Muscle of leg (tissue), 3 donors: ENCODE measurements at regions not wholly inside any gene's neighbourhood (a gene's known extent, or its start where the extent isn't known, plus 50 kb on each side); places are given as distances from the start of the nearest gene placed in this dataset.

Source experiments
- DNase-seq: peaks from one replicate; pipeline ENCODE4 v3.0.0; 2013
- H3K27ac ChIP-seq: one replicate; pipeline ENCODE4 v1.5.1; 2013; ENCODE audit warnings: mild to moderate bottlenecking, low read length, control low read depth
- H3K27me3 ChIP-seq: one replicate; pipeline ENCODE4 v1.6.1; 2013; ENCODE audit warnings: low read length; ENCODE audit not compliant: control insufficient read depth, insufficient read depth
- H3K36me3 ChIP-seq: one replicate; pipeline ENCODE4 v1.6.1; 2013; ENCODE audit warnings: low read length; ENCODE audit not compliant: control insufficient read depth, insufficient read depth
- H3K4me1 ChIP-seq: one replicate; pipeline ENCODE4 v1.6.1; 2013; ENCODE audit warnings: low read length; ENCODE audit not compliant: control insufficient read depth, insufficient read depth
- H3K4me3 ChIP-seq: one replicate; pipeline ENCODE4 v1.5.1; 2013; ENCODE audit warnings: low read length, control low read depth
- H3K9me3 ChIP-seq: replicated peaks from 2 replicates; pipeline ENCODE4 v1.6.1; 2013; ENCODE audit warnings: low read depth, low read length; ENCODE audit not compliant: control insufficient read depth
- WGBS: methylation state at CpG from one replicate; pipeline ENCODE4 v1.1.5; 2013; ENCODE audit warnings: missing lambda C conversion rate; ENCODE audit not compliant: insufficient coverage; 5-methylcytosine and 5-hydroxymethylcytosine counted together

DNA sequence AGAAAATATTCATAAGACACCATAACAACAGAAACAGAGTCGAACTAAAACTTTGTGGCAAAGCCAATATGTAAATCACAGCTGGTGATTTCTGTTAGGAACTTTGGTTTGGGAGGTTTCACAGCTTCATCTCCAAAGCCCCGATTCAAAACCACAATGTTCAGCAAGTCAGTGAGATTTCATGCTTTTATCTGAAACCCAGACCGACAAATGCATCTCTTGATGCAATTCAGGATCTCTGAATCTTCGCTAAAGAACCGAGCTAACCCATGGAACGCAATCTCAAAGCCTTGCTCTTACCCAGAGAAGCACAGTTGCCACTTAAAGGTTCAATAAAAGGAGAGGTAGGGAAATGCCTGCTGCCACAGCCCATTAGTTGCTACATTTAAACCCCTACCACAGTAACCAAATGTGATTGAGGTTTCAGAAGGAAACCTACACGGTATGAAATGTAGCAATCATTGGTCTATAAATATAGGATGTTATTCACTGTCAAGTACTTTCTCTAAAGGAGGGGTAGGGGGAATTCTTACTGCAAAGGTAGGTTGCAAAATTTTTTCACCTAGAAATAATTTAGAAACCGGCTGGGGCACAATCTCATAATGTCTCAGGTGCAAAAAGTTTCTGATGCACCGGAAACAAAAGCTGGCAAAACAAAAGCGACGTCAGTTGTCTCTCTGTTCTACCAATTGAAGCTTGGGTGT, 381.0 kb upstream of the ARID1B start:
- 34% methylated on average over 4 of the region's 11 CpGs for WGBS
- H3K27ac ChIP-seq: no peak overlapping the region
- no peak for DNase-seq
- H3K9me3 ChIP-seq: no peaks in the 10 kb centered on the region
- peaks cover 8% of the 10 kb centered on the region for H3K27me3 ChIP-seq
- H3K4me1 ChIP-seq: peaks cover 10% of the 10 kb centered on the region
- H3K4me3 ChIP-seq: no peak overlapping the region
- no peaks in the 10 kb centered on the region for H3K36me3 ChIP-seq

DNA sequence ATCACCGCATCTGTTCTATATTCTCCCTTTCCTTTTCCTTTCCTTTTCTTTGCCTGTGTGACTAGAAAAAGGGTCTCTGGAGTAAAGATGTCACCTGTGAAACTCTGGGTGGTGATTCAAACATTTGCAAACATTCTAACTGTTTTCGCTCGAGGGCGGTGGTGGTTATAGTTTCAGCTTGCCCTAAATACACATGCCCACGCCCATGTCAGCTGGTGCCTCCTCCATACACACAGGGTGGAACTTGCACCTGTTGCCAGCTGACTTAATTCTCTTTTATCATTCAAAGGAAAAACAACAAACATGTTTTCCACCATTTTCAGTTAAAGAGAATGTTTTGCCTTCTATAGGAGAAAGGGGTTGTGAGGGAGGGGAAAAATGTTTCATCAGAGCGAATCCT, 381.9 kb upstream of the ARID1B start:
- Histone ChIP-seq H3K27ac (no peak overlapping the region), H3K4me1 (peaks cover 15% of the 10 kb centered on the region), H3K9me3 (no peaks in the 10 kb centered on the region), H3K27me3 (peaks cover 8% of the 10 kb centered on the region), H3K4me3 (no peak overlapping the region), H3K36me3 (no peaks in the 10 kb centered on the region)
- WGBS: 100% methylated on average over 2 of the region's 6 CpGs
- DNase-seq: peak; percentile 26

DNA sequence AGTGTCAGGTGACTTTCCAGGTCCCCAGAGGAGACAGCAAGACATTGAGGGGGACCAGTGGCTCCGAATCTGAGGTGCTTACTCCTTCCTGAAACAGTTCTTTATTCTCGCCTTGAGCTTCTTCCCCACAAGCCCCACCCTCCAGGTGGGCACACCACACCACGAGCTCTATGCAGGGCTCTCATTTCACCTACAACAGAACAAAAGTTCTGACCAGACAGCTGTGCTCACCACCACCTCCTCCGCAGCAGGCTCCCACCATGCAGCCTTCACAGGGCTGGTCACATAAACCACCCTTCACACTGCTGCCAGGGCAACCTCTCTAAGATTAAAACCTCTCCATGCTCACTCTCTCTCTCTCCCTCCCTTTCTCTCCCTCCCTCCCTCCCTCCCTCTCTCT, 384.5 kb upstream of the ARID1B start:
- no peak for DNase-seq
- H3K4me1 ChIP-seq: peaks cover 15% of the 10 kb centered on the region
- H3K27me3 ChIP-seq: peaks cover 8% of the 10 kb centered on the region
- WGBS: 63% methylated on average over 4 of the region's 4 CpGs
- no peak overlapping the region for H3K4me3 ChIP-seq
- no peaks in the 10 kb centered on the region for H3K36me3 ChIP-seq
- H3K9me3 ChIP-seq: no peaks in the 10 kb centered on the region
- no peak overlapping the region for H3K27ac ChIP-seq

- Histone ChIP-seq H3K27ac (no peak overlapping the region), H3K27me3 (peaks cover 3% of the 10 kb centered on the region), H3K4me3 (no peak overlapping the region), H3K4me1 (peaks cover 14% of the 10 kb centered on the region), H3K9me3 (no peaks in the 10 kb centered on the region), H3K36me3 (no peaks in the 10 kb centered on the region)
- no CpG with 5 or more reads among the region's 4 CpGs for WGBS
- no peak for DNase-seq
Measured at GRCh38 chr6:156391977-156392376, 385.2 kb upstream of the ARID1B start.

- H3K9me3 ChIP-seq: no peaks in the 10 kb centered on the region
- H3K4me1 ChIP-seq: peaks cover 10% of the 10 kb centered on the region
- no peak overlapping the region for H3K4me3 ChIP-seq
- no peak for DNase-seq
- no peaks in the 10 kb centered on the region for H3K36me3 ChIP-seq
- H3K27ac ChIP-seq: no peak overlapping the region
- WGBS: 63% methylated on average over 9 of the region's 11 CpGs
- H3K27me3 ChIP-seq: no peaks in the 10 kb centered on the region
Measured at GRCh38 chr6:156391061-156391672, 386.0 kb upstream of the ARID1B start.

GRCh38 chr6:156390621-156391020, 386.6 kb upstream of the ARID1B start:
- peaks cover 6% of the 10 kb centered on the region for H3K4me1 ChIP-seq
- no peak for DNase-seq
- 73% methylated on average over 2 of the region's 3 CpGs for WGBS

GRCh38 chr6:156389296-156389695, 387.9 kb upstream of the ARID1B start:
- H3K4me1 ChIP-seq: peaks cover 6% of the 10 kb centered on the region
- no peak for DNase-seq
- no peaks in the 10 kb centered on the region for H3K9me3 ChIP-seq
- no peak overlapping the region for H3K27ac ChIP-seq
- H3K4me3 ChIP-seq: no peak overlapping the region
- no peaks in the 10 kb centered on the region for H3K27me3 ChIP-seq
- H3K36me3 ChIP-seq: no peaks in the 10 kb centered on the region
- 91% methylated on average over 4 of the region's 10 CpGs for WGBS

More at GRCh38 chr6:156390621-156391020, 386.6 kb upstream of the ARID1B start:
- Histone ChIP-seq H3K4me3 (no peak overlapping the region), H3K36me3 (no peaks in the 10 kb centered on the region), H3K9me3 (no peaks in the 10 kb centered on the region), H3K27me3 (no peaks in the 10 kb centered on the region), H3K27ac (no peak overlapping the region)

GRCh38 chr6:156387472-156387871, 389.7 kb upstream of the ARID1B start:
- Histone ChIP-seq H3K27me3 (no peaks in the 10 kb centered on the region), H3K27ac (no peak overlapping the region), H3K36me3 (no peaks in the 10 kb centered on the region), H3K4me1 (peaks cover 6% of the 10 kb centered on the region), H3K9me3 (no peaks in the 10 kb centered on the region), H3K4me3 (no peak overlapping the region)
- no peak for DNase-seq
- no CpG with 5 or more reads among the region's 4 CpGs for WGBS

- 100% methylated on average over 1 of the region's 2 CpGs for WGBS
- no peak for DNase-seq
- Histone ChIP-seq H3K9me3 (no peaks in the 10 kb centered on the region), H3K4me1 (no peaks in the 10 kb centered on the region), H3K27me3 (no peaks in the 10 kb centered on the region), H3K36me3 (no peaks in the 10 kb centered on the region), H3K4me3 (no peak overlapping the region), H3K27ac (no peak overlapping the region)
Measured at GRCh38 chr6:156383059-156383458, 394.1 kb upstream of the ARID1B start.

GRCh38 chr6:156379392-156380289, 397.5 kb upstream of the ARID1B start:
- no peak overlapping the region for H3K27ac ChIP-seq

More at GRCh38 chr6:156379392-156380289, 397.5 kb upstream of the ARID1B start:
- 100% methylated on average over 1 of the region's 7 CpGs for whole genome bisulfite sequencing
- no peak overlapping the region for H3K4me3 ChIP-seq
- no peaks in the 10 kb centered on the region for H3K4me1 ChIP-seq
- no peak for DNase-seq
- no peaks in the 10 kb centered on the region for H3K27me3 ChIP-seq
- H3K9me3 ChIP-seq: no peaks in the 10 kb centered on the region
- no peaks in the 10 kb centered on the region for H3K36me3 ChIP-seq
